Mammary epithelial cell (primary cell): ENCODE measurements at regions not wholly inside any gene's neighbourhood (a gene's known extent, or its start where the extent isn't known, plus 50 kb on each side); places are given as distances from the start of the nearest gene placed in this dataset.

Experiments used
- EZH2 ChIP-seq: IDR thresholded peaks from 2 replicates; pipeline ENCODE4 v1.6.1; 2012; ENCODE audit warnings: low read length, inconsistent platforms, borderline replicate concordance
- TF ChIP-seq, protein P1 (sequence below), 2 donors: IDR thresholded peaks in 1 of 2; conservative IDR thresholded peaks in 1 of 2; 2 replicates each; pipeline ENCODE4 v1.5.1; 2011 to 2012; ENCODE audit warnings: inconsistent platforms in 2 of 2, low read length in 2 of 2, mild to moderate bottlenecking in 2 of 2, control low read depth in 1 of 2, low read depth in 1 of 2; ENCODE audit not compliant: insufficient read depth in 1 of 2; ENCODE audit errors: extremely low read depth in 1 of 2

DNA sequence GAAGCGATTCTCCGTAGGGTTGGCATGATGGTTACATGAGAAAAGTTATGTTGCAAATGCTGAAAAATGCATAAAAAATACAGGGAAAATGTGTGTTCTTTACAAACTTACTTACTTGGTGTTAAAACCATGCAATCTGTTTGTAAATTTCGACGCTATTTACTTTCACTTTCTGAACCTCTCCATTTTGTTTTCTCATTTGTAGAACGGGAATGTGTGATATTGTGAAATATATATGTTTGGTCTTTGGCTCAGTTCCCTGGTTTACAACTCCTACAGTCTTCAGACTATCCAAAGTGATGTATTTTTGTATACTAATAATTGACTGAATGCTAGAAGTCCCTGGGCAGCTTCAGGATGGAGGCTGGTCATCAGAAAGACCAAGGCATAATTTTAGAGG lies 982.3 kb downstream of the ADGRL2 start:
- TF ChIP-seq, protein P1, sequence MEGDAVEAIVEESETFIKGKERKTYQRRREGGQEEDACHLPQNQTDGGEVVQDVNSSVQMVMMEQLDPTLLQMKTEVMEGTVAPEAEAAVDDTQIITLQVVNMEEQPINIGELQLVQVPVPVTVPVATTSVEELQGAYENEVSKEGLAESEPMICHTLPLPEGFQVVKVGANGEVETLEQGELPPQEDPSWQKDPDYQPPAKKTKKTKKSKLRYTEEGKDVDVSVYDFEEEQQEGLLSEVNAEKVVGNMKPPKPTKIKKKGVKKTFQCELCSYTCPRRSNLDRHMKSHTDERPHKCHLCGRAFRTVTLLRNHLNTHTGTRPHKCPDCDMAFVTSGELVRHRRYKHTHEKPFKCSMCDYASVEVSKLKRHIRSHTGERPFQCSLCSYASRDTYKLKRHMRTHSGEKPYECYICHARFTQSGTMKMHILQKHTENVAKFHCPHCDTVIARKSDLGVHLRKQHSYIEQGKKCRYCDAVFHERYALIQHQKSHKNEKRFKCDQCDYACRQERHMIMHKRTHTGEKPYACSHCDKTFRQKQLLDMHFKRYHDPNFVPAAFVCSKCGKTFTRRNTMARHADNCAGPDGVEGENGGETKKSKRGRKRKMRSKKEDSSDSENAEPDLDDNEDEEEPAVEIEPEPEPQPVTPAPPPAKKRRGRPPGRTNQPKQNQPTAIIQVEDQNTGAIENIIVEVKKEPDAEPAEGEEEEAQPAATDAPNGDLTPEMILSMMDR (conservative IDR thresholded peaks at IDR 0.05 in 1 of 2, IDR thresholded peaks at IDR 0.05 in 1 of 2; ENCODE audit: extremely low read depth in 1 of 2, insufficient read depth in 1 of 2, low read depth in 1 of 2, low read length in 2 of 2) = no peak
- TF ChIP-seq EZH2 = no peak
